NCI-H1694 treated with DMSO at 0.1 percent for 48 hours (cell line): ENCODE measurements at regions not wholly inside any gene's neighbourhood (a gene's known extent, or its start where the extent isn't known, plus 50 kb on each side); places are given as distances from the start of the nearest gene placed in this dataset.

Experiments used
- DNase-seq: peaks from one replicate; lab custom pipeline; 2025; lab: John Stamatoyannopoulos, UW

DNA sequence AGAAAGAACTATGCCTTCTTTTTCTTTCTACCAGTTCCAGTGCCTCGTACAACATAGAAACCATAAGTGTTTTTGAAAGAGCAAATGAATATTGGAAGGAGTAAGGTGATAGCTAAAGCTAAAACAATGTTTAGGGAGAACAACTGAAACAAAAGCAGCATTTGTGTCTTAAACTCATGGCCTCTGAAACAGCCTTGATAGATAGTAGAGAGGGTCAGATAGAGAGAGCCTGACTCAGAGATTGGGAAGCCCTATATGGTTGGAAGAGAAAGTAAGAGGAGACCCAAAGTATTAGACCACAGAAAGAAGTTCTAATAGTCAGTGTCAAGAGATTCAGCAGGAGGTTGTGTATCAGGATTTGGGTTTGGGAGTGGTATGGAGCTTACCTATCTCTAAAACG lies 79.6 kb upstream of the IFNG-AS1 start:
- DNase-seq, result no peak

DNA sequence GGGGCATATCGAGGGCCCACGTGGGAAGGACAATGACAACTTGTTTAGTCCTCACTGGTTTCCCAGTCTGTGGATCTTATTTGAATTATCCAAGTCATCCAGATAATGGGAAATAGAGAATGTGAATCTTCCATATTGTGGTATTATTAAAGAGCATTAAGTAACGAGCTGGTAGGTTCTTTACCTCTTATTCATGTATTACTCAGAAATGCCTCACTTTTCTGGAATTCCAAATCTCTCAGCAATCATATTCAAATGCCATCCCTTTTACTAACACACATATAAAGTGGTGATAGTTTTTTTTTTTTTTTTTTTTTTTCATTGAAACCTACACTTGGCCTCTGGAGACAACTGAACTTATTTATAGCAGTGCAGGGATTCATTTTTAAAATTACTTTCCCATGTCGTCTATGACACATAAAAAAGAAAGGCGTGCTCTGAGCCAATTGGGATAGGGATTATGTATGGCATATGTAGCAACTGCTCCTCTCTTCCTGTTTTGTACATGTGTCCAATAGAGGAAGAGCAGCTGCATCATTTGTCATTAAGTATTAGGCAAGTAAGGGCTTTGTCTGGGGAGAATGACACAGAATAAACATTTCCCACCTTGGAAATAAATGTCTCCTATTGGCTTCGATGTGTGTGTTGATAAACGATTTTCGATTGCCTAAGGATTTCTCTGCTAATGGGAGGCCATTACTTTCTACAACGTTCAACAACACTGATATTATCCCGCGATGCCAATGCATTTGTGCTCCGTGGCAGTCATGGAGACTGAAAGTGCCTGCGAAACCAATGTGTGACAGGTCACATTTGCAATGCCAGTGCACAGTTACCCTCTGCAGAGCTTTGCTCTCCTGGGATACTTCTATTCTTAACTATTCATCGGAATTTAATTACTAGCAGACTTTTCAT lies 78.6 kb upstream of the IFNG-AS1 start:
- DNase-seq, result no peak

GRCh38 chr12:67911275-67911600 lies 78.0 kb upstream of the IFNG-AS1 start:
- no peak for DNase-seq

- DNase-seq, result no peak
Observed at GRCh38 chr12:67911789-67912188, 77.5 kb upstream of the IFNG-AS1 start.

- no peak for DNase-seq
Observed at GRCh38 chr12:67915335-67915851, 73.9 kb upstream of the IFNG-AS1 start.

GRCh38 chr12:67916266-67916970 lies 72.8 kb upstream of the IFNG-AS1 start:
- DNase-seq, result no peak

GRCh38 chr12:67917811-67918210 lies 71.4 kb upstream of the IFNG-AS1 start:
- no peak for DNase-seq

- no peak for DNase-seq
Observed at GRCh38 chr12:67918441-67918840, 70.8 kb upstream of the IFNG-AS1 start.

DNA sequence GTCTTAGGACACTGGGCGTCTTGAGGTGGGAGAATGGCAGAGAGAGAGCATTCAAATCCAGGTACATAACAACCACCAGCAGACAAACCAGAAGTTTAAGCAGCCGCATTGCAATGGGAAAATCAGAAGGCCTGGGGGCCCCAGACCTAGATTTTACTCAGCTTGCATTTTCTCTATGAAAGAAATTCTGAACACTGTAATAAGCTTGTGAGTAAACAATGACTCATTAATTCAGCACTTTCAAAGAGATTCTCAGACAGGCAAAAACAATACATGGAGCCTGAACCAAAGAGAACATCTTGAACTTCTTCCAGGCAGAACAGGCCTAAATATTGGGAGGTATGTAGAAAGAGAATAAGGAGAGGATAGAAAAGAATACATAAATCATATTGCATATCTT lies 69.8 kb upstream of the IFNG-AS1 start:
- DNase-seq, result no peak

DNA sequence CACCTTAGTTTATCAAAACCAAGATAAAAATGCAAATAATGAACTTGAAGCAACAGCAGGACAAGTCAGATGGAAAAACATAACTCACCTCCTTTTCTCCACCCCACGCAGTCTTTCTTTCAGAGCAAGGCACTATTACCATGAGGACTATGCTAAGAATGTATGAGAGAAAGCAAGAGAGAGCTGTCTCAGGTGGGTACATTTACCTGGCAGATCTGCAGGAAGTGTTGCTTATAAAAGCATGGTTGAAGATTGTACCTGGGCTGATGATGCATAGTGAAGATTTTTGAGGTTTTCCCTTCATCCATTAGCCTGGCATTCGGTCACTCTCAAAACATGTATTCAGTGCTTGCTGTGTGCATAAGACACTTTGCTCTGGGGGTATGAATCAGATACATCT lies 68.8 kb upstream of the IFNG-AS1 start:
- DNase-seq, result no peak

DNA sequence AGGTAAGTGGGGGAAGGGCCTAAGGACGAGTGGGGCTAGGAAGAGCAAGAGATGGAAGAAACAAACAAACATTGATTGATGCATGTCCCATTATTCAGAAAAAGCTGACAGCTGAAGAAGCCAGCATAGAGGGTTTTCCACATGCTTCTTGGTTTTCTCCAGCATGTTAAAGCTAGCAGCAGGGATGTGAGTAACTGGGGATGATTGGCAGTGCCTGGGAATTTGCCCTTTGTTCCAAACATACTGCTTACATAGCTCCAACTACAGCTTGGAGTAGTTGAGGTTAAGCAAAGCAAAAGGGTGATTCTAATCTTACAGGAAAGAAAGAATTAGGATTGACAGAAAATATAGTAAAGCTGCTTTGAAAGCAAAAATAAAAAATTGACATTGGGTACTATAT lies 68.0 kb upstream of the IFNG-AS1 start:
- no peak for DNase-seq

- no peak for DNase-seq
Observed at GRCh38 chr12:67922245-67922644, 67.0 kb upstream of the IFNG-AS1 start.

DNA sequence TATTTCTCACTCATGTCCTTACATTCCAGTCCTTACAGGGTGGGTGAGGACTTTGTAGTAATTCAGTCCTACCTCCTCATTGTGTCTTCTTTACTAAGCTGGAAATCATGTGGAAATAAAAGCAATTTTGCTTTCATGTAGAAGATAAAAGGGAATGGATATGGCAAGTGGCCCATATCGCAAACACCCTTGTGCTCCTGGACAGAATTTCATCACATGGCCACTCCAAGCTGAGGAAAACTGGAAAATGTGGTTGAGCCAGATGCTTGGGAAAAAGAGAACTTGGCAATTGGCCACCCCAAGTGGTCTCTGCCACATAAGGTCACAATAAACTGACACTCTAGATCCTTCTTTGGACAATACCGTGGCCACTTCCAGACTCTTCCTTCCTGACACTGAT lies 64.2 kb upstream of the IFNG-AS1 start:
- no peak for DNase-seq

- no peak for DNase-seq
Observed at GRCh38 chr12:67925552-67925951, 63.7 kb upstream of the IFNG-AS1 start.

- DNase-seq, result no peak
Observed at GRCh38 chr12:67926063-67926462, 63.2 kb upstream of the IFNG-AS1 start.

- no peak for DNase-seq
Observed at GRCh38 chr12:67927324-67927723, 61.9 kb upstream of the IFNG-AS1 start.

- DNase-seq, result no peak
Observed at GRCh38 chr12:67927815-67928214, 61.4 kb upstream of the IFNG-AS1 start.

DNA sequence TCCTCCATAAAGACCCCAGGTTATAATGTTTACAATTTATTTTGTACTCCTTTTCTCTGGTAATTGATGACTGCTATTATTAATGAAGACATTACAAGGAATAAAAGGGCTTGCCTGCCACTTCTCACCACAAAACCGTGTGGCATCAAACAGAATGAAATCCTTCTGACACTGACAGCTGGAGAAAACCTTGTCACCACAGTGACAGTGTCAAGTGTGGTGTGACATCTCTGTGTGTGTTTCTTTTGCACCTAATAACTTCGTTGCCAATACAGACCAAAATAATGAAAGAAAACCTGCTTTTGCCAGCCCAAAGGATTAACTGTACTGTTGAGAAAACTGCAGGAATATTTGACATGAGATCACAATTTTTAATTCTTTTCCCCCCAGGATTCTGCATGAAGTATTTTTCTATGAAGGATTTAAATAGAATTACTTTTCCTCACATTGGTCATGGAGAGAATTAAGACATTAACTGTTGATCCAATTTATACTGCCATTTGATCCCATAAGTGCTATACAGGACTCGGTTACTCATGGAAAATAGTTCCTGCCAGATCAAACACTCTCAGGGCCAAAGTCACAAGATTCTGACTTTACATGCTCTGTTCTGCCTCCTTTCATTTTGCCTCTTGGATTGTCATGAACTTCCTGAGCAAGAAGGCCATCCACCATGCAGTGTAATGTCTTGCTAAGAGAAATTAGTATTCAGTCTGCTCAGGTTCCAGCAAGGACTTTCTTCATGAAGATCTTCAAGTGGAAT lies 60.4 kb upstream of the IFNG-AS1 start:
- no peak for DNase-seq

DNA sequence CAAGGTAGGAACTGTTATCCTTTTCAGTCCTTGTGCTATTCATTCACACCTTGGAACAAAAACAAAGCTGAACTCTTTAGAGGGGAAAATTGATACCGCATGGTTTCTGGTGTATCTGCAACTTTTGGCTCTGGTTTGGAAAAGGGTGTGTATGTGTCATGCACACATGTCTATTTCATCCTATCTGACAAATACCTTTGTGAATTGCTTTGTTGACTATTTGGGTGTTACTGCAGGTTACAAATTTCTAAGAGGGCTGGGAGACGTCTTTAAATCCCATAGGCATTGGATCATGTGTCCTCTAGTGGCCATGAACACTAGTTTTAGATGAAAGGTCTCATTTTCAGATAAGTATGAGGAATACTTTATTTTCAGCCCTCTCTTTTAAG lies 59.9 kb upstream of the IFNG-AS1 start:
- no peak for DNase-seq

DNA sequence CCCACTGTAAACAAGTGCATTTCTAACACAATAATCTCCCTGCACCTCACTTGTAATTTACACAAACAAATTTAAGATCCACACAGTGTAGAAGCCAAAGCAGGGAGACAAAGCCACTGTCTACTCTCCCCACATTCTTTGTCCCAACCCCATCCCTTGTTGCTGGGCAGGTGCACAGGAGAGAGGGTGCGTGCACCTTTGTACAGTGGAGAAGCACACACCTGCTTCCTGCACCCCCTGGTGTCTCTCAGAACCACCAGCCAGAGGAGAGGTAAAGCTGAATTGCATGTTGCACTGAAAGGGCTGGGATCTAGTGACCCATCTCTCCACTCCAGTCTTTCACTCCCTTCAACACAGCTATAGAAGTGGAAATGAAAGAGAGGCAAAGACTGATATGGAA lies 51.4 kb upstream of the IFNG-AS1 start:
- DNase-seq, result no peak
